ENCODE measurements at regions not wholly inside any gene's neighbourhood (a gene's known extent, or its start where the extent isn't known, plus 50 kb on each side); places are given as distances from the start of the nearest gene placed in this dataset.

GRCh38 chr17:79538291-79538690, 72.6 kb downstream of the RBFOX3 start:
- DNase-seq: no peak

- DNase-seq: no peak
Observed at GRCh38 chr17:79537686-79538085, 73.2 kb downstream of the RBFOX3 start.

- DNase-seq: no peak
Observed at GRCh38 chr17:79537061-79537460, 73.8 kb downstream of the RBFOX3 start.

- DNase-seq: no peak
Observed at GRCh38 chr17:79536212-79536840, 74.5 kb downstream of the RBFOX3 start.

- DNase-seq: no peak
Observed at GRCh38 chr17:79535728-79536025, 75.2 kb downstream of the RBFOX3 start.

DNA sequence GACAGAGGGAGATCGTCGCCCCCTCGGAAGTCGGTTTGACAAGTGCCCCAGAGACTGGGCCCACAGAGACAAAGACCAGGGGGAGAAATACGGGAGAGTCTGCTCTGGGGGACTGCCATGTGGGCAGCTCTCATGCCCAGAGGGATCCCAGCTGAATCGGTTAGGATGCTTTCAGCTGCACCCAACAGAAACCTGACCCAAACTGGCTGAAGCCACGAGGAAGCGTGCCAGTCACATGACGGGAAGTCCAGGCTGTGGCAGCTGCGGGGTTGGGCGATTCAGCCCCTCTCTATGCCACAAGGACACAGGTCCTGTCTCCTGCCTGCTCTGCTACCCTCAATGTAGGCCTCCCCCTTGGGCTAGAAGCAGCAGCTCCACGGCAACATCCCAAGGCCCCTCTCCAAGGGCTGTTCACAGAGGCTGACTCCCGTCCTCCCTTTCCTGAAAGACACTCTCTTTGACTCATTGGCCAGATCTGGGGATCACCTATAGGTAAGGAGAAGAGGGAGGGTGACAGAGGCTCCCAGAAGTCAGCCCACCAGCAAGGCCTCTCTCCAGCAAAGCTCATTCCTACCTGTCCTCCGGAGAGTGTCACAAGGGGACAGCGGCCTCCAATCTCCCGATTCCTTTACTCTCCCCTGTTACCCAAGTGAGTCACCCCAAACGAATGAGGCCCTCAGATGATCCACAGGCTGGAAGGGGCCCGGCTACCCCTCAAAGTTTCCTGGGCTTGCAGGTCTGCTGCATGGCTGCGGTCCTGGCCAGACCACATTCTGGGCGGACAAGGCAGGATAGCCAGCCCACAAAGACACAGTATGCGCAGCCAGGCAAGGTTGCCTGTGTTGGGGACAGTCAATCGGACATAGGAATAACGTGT, 75.8 kb downstream of the RBFOX3 start:
- no peak for DNase-seq

DNA sequence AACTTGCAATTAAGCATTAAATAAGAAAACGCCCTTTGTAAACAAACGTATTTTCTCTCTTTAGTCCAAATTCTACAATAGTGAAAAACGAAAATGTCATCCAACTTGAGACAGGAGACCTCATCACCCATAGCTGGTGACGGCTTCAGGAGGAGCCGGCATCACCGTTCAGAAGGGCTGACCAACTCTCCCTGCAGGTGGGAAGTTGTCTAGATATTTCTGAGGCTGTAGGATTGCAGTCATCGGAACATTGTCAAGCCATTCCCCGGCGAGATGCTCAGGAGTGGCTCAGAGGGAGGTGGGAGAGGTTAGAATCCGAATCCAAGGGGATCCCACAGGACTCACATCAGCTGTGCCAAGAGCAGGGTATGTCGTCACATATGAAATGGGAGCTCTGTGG, 76.7 kb downstream of the RBFOX3 start:
- DNase-seq: no peak

DNA sequence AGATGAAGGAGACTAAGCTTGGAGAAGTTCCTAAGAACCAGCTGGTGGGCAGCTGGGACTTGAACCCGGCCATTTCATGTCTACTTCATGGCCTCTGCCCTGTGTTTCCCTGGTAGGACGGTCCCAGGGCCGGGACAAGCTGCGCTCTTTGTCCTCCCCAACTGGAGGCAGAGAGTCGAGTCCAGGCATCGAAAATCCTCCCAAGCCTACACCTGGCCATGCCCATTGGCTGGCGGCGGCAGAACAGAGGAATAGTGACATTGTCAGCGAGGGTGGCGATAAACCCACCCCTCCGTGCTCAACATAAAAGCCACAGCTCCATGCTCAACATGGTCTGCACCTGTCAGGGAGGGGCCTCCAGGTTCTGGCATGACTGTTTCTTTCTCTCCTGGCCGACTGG, 77.7 kb downstream of the RBFOX3 start:
- no peak for DNase-seq

GRCh38 chr17:79532107-79532790, 78.6 kb downstream of the RBFOX3 start:
- DNase-seq: no peak

DNA sequence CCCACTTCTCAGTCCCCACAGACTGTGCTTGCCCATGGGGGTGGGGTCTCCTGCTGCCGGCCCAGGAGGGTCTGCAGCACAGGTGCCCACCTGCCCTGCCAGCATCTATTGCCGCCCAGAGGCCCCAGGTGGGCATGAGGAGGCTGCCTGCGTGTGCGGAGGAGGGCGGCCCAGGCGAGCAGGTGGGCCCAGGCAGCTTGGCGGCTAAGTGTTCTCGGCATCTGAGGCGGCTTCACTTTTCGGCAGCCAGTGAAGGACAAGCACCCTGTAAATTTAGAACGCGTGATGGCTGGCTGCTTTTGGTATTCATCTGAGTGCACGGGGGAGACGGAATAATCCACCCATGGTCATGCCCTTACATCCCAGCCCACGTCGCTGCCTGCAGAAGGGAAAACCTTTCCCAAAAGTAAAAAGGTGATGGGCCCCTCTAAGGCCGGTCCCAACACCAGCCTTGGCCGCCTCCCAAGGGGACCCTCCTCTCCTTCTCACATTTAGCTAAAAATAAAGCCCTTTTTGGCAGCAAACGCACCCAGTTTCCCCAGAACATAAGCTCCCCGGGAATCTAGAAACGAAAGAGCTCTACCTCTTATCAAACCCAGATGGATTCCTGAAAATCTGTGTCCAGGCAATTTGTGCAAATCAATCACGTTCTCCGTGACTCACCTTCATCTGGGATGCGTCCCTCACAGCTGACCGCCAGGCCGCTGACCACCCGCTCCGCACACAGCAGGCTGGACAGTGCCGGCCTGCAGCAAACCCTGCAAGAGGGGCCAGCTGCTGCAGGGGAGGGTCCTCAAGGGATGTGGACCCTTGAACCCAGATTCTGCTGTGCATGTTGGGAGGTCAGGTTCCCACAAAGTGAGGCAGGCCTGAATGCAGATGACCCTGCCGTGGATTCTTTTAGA, 79.4 kb downstream of the RBFOX3 start:
- no peak for DNase-seq

- DNase-seq: no peak
Observed at GRCh38 chr17:79530361-79531105, 80.3 kb downstream of the RBFOX3 start.

DNA sequence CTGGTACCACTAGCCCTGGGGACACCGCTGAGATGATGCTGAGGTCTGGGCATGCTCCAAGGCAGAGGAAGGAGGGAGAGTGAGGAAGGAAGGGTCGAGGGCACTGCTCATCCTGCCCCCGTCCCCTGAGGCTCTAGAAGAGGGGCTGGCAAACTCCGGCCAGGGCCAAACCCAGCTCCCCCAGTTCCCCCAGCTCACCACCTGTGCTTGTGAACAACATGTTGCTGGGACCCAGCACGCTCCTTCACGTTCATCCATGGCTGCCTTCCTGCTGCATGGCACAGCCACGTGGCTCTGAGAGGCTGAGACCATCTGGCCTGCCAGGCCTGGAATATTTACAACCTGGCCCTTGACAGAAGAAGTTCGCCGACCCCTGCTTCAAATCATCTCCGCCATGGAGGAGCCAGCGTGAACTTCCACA, 81.2 kb downstream of the RBFOX3 start:
- DNase-seq: no peak

- DNase-seq: no peak
Observed at GRCh38 chr17:79528592-79529125, 82.2 kb downstream of the RBFOX3 start.

GRCh38 chr17:79527306-79527705, 83.5 kb downstream of the RBFOX3 start:
- no peak for DNase-seq

DNA sequence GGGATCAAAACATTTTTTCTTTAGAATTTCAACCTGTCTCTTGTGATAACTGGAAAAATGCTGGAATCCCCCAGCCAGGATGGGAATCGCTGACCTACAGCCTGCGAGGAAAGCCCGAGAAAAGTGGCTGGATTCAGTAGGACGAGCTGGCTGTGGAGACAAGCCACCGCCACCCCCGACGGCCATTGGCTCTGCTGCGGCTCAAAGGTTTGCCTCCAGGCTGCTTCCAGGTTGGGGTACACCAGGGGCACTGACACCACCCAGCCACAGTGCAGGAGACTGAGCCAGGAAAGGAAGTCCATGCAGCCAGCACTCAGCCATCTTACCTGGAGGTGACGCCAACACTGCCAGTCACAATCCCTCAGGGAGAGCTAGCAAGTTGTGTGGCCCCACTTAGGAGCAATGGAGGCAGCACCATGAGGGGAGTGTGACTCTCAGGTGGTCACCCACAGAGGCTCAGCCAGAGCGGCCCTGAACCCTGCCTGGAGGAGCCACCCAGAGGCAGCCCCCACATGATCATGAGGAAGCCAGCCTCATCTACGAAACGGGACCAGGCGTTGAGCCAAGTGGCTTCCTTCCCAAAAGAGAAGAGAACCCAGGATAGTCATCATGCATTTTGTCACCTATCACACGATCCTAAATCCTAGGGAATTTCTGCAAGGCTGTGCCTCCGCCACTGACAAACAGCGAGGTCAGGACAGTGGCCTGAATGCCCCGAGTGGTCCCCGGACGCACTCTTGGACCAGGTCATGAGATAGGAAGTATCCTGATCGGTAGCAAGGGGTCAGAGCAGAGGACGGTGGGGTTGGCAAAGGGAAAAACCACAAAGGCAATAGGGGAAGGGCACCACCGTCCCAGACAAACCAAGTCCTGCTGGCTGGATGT, 84.8 kb downstream of the RBFOX3 start:
- no peak for DNase-seq

GRCh38 chr17:79524213-79525187, 86.4 kb downstream of the RBFOX3 start:
- no peak for DNase-seq

GRCh38 chr17:79522414-79522813, 88.4 kb downstream of the RBFOX3 start:
- no peak for DNase-seq

DNA sequence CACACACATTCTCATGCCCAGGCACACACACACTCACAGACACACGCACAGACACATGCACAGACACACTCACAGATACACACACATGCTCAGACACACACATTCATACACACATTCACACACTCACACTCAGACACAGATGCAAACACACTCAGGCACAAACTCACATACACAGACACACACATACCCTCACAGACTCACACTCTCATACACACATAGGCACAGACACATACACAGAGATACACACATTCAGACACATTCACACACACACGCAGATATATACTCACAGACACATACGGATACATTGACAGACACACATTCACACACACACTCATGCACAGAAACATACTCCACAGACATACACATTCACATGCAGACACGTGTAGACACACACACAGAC, 89.6 kb downstream of the RBFOX3 start:
- DNase-seq: no peak
